ENCODE measurements at regions not wholly inside any gene's neighbourhood (a gene's known extent, or its start where the extent isn't known, plus 50 kb on each side); places are given as distances from the start of the nearest gene placed in this dataset.

DNA sequence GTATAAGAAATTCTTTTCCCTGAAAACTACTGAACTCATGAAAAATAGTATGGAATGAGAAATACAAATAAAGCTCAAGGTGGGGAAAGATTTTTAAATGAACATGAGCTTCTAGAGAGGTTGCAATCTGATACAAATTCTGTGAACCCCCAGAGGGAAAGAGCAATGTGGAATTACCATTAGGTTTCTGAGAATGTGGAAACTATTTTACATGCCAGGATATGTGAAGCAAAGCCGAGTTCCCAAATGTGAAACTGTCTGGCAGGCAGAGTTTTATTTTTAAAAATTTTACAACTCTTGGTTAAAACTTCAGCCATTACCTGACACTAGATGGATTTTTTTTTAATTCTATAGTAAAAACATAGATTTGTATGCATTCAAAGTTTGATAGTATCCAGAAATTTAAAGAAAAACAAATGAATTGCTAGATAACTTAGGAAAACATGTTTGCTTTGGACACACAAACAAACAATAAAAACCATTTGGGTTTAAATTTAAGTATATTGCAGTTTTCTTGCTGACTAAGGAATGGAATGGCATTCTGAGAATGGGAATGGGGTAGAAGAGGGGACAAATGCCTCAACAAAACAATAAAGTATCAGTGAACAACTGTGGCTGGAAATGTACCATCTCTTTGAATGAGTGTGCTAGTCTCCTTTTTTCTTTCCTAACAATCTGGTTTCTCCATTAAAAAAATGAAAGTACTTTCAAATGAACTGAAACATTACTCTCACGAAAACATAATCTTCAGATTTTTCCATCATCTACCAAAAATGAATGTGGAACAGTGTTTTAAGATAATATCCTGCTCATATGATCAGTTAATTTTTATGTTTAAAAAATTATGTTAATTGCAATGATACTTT lies 99.6 kb downstream of the PCDH18 start (continued):
- TF ChIP-seq KDM1A (IDR thresholded peaks at IDR 0.05; ENCODE audit: low read depth) = no peak
- TF ChIP-seq MAX (IDR thresholded peaks at IDR 0.05) = no peak

GRCh38 chr4:137430171-137430570 lies 102.1 kb downstream of the PCDH18 start:
- WGBS (ENCODE audit: missing lambda C conversion rate) = 30% methylated on average over 4 of the region's 4 CpGs
- no peak overlapping the region for H3K4me2 ChIP-seq
- no peak overlapping the region for H3K4me3 ChIP-seq
- no peak for ATAC-seq
- ChIA-PET POLR2A (no interaction called here), CTCF (no interaction called here)
- no peak for DNase-seq (ENCODE audit: low read depth in 1 of 2, low spot score in 1 of 2)
- no peaks in the 10 kb centered on the region for H3K9me3 ChIP-seq
- no peak for FAIRE-seq
- H3K4me1 ChIP-seq = no peaks in the 10 kb centered on the region
- TF ChIP-seq FOSL2 (IDR thresholded peaks at IDR 0.05) = no peak
- TF ChIP-seq FOSL2 (CRISPR knock-in tag; IDR thresholded peaks at IDR 0.05) = no peak
- no peak for TF ChIP-seq RARB (CRISPR knock-in tag; IDR thresholded peaks at IDR 0.05)
- TF ChIP-seq RFX5 (IDR thresholded peaks at IDR 0.05) = no peak
- TF ChIP-seq SMC3 (IDR thresholded peaks at IDR 0.05) = no peak
- TF ChIP-seq HEYL (CRISPR knock-in tag; IDR thresholded peaks at IDR 0.05) = no peak
- no peak for TF ChIP-seq CBX8 (IDR thresholded peaks at IDR 0.05)
- no peak for TF ChIP-seq MAZ (IDR thresholded peaks at IDR 0.05; ENCODE audit: borderline replicate concordance, low read depth, low read length)
- TF ChIP-seq HOXB5 (CRISPR knock-in tag; IDR thresholded peaks at IDR 0.05) = no peak
- TF ChIP-seq RNF2 (IDR thresholded peaks at IDR 0.05; ENCODE audit: borderline replicate concordance, low read depth) = no peak
- no peak for TF ChIP-seq HDAC2 (IDR thresholded peaks at IDR 0.05)
- no peak for TF ChIP-seq KDM1A (IDR thresholded peaks at IDR 0.05; ENCODE audit: low read depth)
- TF ChIP-seq PHF8 (IDR thresholded peaks at IDR 0.05; ENCODE audit: borderline replicate concordance, low read depth) = no peak
- TF ChIP-seq TFCP2L1 (CRISPR knock-in tag; IDR thresholded peaks at IDR 0.05) = no peak
- no peak for TF ChIP-seq HES2 (IDR thresholded peaks at IDR 0.05)
- TF ChIP-seq ATOH8 (CRISPR knock-in tag; IDR thresholded peaks at IDR 0.05; ENCODE audit: low read depth) = no peak
- TF ChIP-seq FOXS1 (CRISPR knock-in tag; IDR thresholded peaks at IDR 0.05) = no peak
- no peak overlapping the region for H3K27ac ChIP-seq

DNA sequence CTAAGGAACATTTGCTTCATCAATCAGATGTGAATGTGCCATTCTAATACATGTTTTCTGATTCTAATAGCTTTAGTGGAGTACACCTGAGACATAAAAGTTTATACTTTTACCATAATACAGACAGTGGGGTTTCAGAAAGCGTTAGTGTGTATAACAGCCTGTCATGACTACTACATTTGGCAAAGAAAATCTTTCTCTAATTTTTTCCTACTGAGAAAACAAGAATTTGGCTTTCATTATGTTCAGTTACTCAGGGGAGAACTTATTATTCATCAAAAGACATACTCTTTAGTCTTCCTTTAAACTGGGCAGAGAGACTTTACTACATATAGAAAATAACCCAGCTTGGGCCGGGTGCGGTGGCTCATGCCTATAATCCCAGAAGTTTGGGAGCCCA lies 104.9 kb downstream of the PCDH18 start:
- POLR2A ChIA-PET = no interaction called here
- Histone ChIP-seq H3K27ac (no peak overlapping the region), H3K4me1 (no peaks in the 10 kb centered on the region), H3K4me3 (no peak overlapping the region), H3K9me3 (no peaks in the 10 kb centered on the region), H3K4me2 (no peak overlapping the region)
- WGBS (ENCODE audit: missing lambda C conversion rate) = 50% methylated on average over 3 of the region's 3 CpGs
- CTCF ChIA-PET = no interaction called here
- FAIRE-seq (no peak), ATAC-seq (no peak), DNase-seq (ENCODE audit: low read depth in 1 of 2, low spot score in 1 of 2) (no peak)
- TF ChIP-seq BHLHE40 (IDR thresholded peaks at IDR 0.05; ENCODE audit: low read depth, low read length) (no peak), USF2 (IDR thresholded peaks at IDR 0.05) (no peak), ZC3H11A (IDR thresholded peaks at IDR 0.05) (no peak), MAFK (IDR thresholded peaks at IDR 0.05; ENCODE audit: partially characterized antibody) (no peak), ZFP36 (IDR thresholded peaks at IDR 0.05; ENCODE audit: borderline replicate concordance, partially characterized antibody) (no peak), HDAC2 (IDR thresholded peaks at IDR 0.05) (no peak), PHF8 (IDR thresholded peaks at IDR 0.05; ENCODE audit: borderline replicate concordance, low read depth) (no peak), HOXB5 (CRISPR knock-in tag; IDR thresholded peaks at IDR 0.05) (no peak), SREBF2 (IDR thresholded peaks at IDR 0.05) (no peak), RNF2 (IDR thresholded peaks at IDR 0.05; ENCODE audit: borderline replicate concordance, low read depth) (no peak)
- TF ChIP-seq, protein P1, sequence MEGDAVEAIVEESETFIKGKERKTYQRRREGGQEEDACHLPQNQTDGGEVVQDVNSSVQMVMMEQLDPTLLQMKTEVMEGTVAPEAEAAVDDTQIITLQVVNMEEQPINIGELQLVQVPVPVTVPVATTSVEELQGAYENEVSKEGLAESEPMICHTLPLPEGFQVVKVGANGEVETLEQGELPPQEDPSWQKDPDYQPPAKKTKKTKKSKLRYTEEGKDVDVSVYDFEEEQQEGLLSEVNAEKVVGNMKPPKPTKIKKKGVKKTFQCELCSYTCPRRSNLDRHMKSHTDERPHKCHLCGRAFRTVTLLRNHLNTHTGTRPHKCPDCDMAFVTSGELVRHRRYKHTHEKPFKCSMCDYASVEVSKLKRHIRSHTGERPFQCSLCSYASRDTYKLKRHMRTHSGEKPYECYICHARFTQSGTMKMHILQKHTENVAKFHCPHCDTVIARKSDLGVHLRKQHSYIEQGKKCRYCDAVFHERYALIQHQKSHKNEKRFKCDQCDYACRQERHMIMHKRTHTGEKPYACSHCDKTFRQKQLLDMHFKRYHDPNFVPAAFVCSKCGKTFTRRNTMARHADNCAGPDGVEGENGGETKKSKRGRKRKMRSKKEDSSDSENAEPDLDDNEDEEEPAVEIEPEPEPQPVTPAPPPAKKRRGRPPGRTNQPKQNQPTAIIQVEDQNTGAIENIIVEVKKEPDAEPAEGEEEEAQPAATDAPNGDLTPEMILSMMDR (IDR thresholded peaks at IDR 0.05) = no peak

Measured in A549 (cell line).